Uterus (tissue), 3 donors: ENCODE measurements at regions not wholly inside any gene's neighbourhood (a gene's known extent, or its start where the extent isn't known, plus 50 kb on each side); places are given as distances from the start of the nearest gene placed in this dataset.
"Not testable (repeated sequence)": the region's sequence is repeated elsewhere in the genome, so short reads cannot be mapped to it uniquely, and the experiment has no call there.

Experiments
- DNase-seq, 2 donors: peaks; one replicate each; pipeline ENCODE4 v3.0.0-alpha.2; 2019 to 2020
- H3K27ac ChIP-seq, 2 donors: fragments of 200-600 bp; sonication (generic); 1 replicate in 1 of 2; 2 replicates in 1 of 2; pipeline ENCODE4 v1.5.1; 2016 to 2018
- H3K27me3 ChIP-seq, 2 donors: fragments of 200-600 bp; sonication (generic); one replicate each; pipeline ENCODE4 v1.5.1; 2018 to 2019; ENCODE audit warnings: control low read depth in 1 of 2
- H3K36me3 ChIP-seq, 2 donors: fragments of 200-600 bp; sonication (generic); one replicate each; pipeline ENCODE4 v1.5.1; 2019; ENCODE audit warnings: control low read depth in 1 of 2
- H3K4me1 ChIP-seq, 2 donors: fragments of 200-600 bp; sonication (generic); one replicate each; pipeline ENCODE4 v1.5.1; 2018 to 2019; ENCODE audit warnings: control low read depth in 1 of 2
- H3K4me3 ChIP-seq, 2 donors: fragments of 200-600 bp; sonication (generic); 1 replicate in 1 of 2; 2 replicates in 1 of 2; pipeline ENCODE4 v1.5.1; 2018 to 2019; ENCODE audit warnings: mild to moderate bottlenecking in 1 of 2
- H3K9me3 ChIP-seq, 2 donors: fragments of 200-600 bp; sonication (generic); one replicate each; pipeline ENCODE4 v1.5.1; 2019; ENCODE audit warnings: control low read depth in 1 of 2
- POLR2A ChIP-seq, 2 donors: fragments of 450-650 bp; IDR thresholded peaks; one replicate each; pipeline ENCODE4 v1.6.1; 2016; ENCODE audit warnings: antibody characterized with exemption in 2 of 2, mild to moderate bottlenecking in 1 of 2, moderate library complexity in 1 of 2
- intact Hi-C: fragments of 100-400 bp; cut with DNase I; formaldehyde crosslinking; loops from one replicate; pipeline ENCODE4 v1.15.1; 2023; ENCODE audit warnings: low total_unique reads
- TF ChIP-seq, protein P1 (sequence below), 4 experiments: fragments of 200-600 bp in 2 of 4; fragments of 450-650 bp in 2 of 4; sonication (generic) in 2 of 4; IDR thresholded peaks; one replicate each; pipeline ENCODE4 v1.5.1; 2016 to 2019; ENCODE audit warnings: antibody characterized with exemption in 4 of 4, mild to moderate bottlenecking in 2 of 4, moderate library complexity in 1 of 4
- donor health status: DM: yes; HTN: yes; CAD: no.

DNA sequence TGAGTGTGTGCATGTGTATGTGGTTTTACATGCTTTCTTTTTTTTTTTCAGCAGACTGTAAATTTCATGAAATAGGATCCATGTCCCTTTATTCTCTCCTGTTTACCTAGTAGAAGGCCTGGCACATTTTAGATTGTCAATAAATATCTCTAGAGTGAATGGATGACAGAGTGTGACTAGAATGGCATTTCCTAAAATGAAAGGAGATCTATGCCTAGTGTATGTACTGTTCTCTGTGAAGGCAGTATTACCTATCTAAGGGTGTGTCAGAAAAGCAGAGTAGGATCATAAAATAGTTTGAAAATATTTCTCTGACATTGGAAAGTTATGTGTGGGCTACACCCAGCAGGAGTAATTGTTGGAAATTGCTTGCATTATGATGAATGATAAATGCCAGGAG is 1876.0 kb upstream of the C9orf72 start:
- no peaks in the 10 kb centered on the region for H3K9me3 ChIP-seq
- no peak for TF ChIP-seq POLR2A (IDR thresholded peaks at IDR 0.05)
- TF ChIP-seq, protein P1, sequence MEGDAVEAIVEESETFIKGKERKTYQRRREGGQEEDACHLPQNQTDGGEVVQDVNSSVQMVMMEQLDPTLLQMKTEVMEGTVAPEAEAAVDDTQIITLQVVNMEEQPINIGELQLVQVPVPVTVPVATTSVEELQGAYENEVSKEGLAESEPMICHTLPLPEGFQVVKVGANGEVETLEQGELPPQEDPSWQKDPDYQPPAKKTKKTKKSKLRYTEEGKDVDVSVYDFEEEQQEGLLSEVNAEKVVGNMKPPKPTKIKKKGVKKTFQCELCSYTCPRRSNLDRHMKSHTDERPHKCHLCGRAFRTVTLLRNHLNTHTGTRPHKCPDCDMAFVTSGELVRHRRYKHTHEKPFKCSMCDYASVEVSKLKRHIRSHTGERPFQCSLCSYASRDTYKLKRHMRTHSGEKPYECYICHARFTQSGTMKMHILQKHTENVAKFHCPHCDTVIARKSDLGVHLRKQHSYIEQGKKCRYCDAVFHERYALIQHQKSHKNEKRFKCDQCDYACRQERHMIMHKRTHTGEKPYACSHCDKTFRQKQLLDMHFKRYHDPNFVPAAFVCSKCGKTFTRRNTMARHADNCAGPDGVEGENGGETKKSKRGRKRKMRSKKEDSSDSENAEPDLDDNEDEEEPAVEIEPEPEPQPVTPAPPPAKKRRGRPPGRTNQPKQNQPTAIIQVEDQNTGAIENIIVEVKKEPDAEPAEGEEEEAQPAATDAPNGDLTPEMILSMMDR (IDR thresholded peaks at IDR 0.05), result no peak
- no peak overlapping the region for H3K27ac ChIP-seq
- no peak overlapping the region for H3K4me3 ChIP-seq
- no peaks in the 10 kb centered on the region for H3K36me3 ChIP-seq
- no peak for DNase-seq
- intact Hi-C loops, result no loop called here
- no peaks in the 10 kb centered on the region for H3K27me3 ChIP-seq
- H3K4me1 ChIP-seq, result no peaks in the 10 kb centered on the region

DNA sequence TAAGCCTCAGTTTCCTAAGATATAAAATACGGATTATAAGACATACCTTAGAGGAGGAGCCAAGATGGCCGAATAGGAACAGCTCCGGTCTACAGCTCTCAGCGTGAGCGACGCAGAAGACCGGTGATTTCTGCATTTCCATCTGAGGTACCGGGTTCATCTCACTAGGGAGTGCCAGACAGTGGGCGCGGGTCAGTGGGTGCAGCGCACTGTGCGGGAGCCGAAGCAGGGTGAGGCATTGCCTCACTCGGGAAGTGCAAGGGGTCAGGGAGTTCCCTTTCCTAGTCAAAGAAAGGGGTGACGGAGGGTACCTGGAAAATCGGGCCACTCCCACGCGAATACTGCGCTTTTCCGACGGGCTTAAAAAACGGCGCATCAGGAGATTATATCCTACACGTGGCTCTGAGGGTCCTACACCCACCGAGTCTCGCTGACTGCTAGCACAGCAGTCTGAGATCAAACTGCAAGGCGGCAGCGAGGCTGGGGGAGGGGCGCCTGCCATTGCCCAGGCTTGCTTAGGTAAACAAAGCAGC is 1877.1 kb upstream of the C9orf72 start:
- H3K4me3 ChIP-seq, DNase-seq, H3K27me3 ChIP-seq, H3K9me3 ChIP-seq, H3K36me3 ChIP-seq, H3K27ac ChIP-seq, H3K4me1 ChIP-seq, intact Hi-C loops: not testable (repeated sequence)

DNA sequence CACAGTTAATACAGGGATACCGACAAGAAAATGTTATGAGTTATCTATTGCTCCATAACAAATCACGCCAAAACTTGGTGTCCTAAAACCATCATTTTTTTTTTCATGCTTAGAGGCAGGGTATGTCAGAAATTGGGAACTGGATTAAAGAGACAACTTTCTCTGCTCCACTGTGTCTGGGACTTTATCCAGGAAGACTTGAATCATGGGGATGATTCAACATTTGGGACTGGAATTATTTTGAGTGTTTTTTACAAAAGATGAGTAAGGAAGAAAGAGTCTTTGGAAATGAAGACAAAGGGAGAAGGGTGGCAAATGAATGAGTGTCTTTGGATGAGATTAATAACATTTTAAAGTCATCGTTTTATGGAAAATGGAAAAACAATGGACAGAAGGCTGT is 1883.7 kb upstream of the C9orf72 start:
- H3K9me3 ChIP-seq, result no peaks in the 10 kb centered on the region
- no peak overlapping the region for H3K4me3 ChIP-seq
- TF ChIP-seq POLR2A (IDR thresholded peaks at IDR 0.05), result no peak
- TF ChIP-seq, protein P1 (IDR thresholded peaks at IDR 0.05), result no peak
- H3K4me1 ChIP-seq, result no peaks in the 10 kb centered on the region
- DNase-seq, result peak in 1 of 2 donors; percentile 20
- H3K27me3 ChIP-seq, result no peaks in the 10 kb centered on the region
- intact Hi-C loops, result no loop called here
- peak overlapping the region; percentile 61 to 63 for H3K27ac ChIP-seq
- no peaks in the 10 kb centered on the region for H3K36me3 ChIP-seq

DNA sequence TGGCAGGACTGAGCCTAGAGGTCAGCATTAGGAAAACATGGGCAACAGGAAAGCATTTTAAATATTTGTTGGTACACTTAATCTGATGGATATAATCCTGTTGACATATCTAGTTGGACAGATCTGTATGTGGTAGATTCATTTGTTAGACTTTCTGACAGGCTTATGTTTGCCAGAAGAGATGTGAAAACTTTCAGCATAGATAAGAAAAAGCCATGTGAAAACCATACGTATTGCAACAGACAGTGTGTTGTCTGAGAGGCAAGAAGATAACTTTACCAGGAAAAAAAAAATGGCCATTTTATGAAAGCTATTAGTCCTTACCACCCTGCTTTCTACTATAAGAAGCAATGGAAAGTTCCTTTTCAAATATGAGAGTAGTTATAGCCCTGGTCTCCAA is 1902.2 kb upstream of the C9orf72 start:
- Histone ChIP-seq H3K36me3 (no peaks in the 10 kb centered on the region), H3K9me3 (no peaks in the 10 kb centered on the region), H3K4me1 (no peaks in the 10 kb centered on the region), H3K27ac (no peak overlapping the region), H3K27me3 (no peaks in the 10 kb centered on the region), H3K4me3 (no peak overlapping the region)
- TF ChIP-seq, protein P1 (IDR thresholded peaks at IDR 0.05), result no peak
- no peak for TF ChIP-seq POLR2A (IDR thresholded peaks at IDR 0.05)
- no peak for DNase-seq
- intact Hi-C loops, result no loop called here

DNA sequence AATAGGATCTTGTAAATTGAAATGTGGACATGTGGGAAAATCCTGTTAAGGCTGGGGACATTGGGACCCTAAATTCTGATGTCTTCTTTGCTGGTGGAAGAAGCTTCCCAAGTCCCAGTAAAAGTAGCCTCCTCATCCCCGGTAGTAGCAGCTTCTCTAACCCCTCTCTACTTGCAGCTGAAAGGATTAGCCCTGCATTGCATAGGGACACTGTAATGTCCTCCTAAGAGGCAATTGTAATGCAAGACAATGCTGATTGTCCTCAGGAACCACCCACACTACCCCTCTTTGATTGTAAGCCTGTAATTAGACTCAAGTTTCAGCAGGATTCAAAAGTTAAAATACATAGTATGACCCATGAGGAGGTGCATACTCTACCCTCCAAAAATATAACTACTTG is 1938.4 kb upstream of the C9orf72 start:
- no peak for DNase-seq
- no peak overlapping the region for H3K4me3 ChIP-seq
- intact Hi-C loops, result no loop called here
- H3K27me3 ChIP-seq, result no peaks in the 10 kb centered on the region
- no peak overlapping the region for H3K27ac ChIP-seq
- no peaks in the 10 kb centered on the region for H3K36me3 ChIP-seq
- no peaks in the 10 kb centered on the region for H3K4me1 ChIP-seq
- no peaks in the 10 kb centered on the region for H3K9me3 ChIP-seq
- no peak for TF ChIP-seq POLR2A (IDR thresholded peaks at IDR 0.05)
- TF ChIP-seq, protein P1 (IDR thresholded peaks at IDR 0.05), result no peak

GRCh38 chr9:29514336-29514735 is 1941.1 kb upstream of the C9orf72 start:
- H3K36me3 ChIP-seq, result no peaks in the 10 kb centered on the region
- intact Hi-C loops, result no loop called here
- no peak for TF ChIP-seq POLR2A (IDR thresholded peaks at IDR 0.05)
- TF ChIP-seq, protein P1 (IDR thresholded peaks at IDR 0.05), result no peak

More at GRCh38 chr9:29514336-29514735, 1941.1 kb upstream of the C9orf72 start:
- DNase-seq, result no peak
- Histone ChIP-seq H3K27me3 (no peaks in the 10 kb centered on the region), H3K9me3 (no peaks in the 10 kb centered on the region), H3K4me1 (no peaks in the 10 kb centered on the region), H3K27ac (no peak overlapping the region), H3K4me3 (no peak overlapping the region)
